PFSK-1 (cell line): ENCODE measurements at regions not wholly inside any gene's neighbourhood (a gene's known extent, or its start where the extent isn't known, plus 50 kb on each side); places are given as distances from the start of the nearest gene placed in this dataset.
A peak's percentile ranks its signal among the peaks of the same experiment; 100 is the strongest.

Source experiments
- FOXP2 ChIP-seq: optimal IDR thresholded peaks from 2 replicates; pipeline ENCODE3; 2011; ENCODE audit warnings: borderline replicate concordance, control low read depth, inconsistent platforms; ENCODE audit not compliant: insufficient read depth; ENCODE audit errors: extremely low read length, extremely low read depth
- POLR2AphosphoS5 ChIP-seq: IDR thresholded peaks from 2 replicates; pipeline ENCODE4 v1.6.1; 2012; ENCODE audit warnings: low read depth, mild to moderate bottlenecking, control low read depth, low read length, moderate library complexity
- SIN3A ChIP-seq: IDR thresholded peaks from 2 replicates; pipeline ENCODE4 v1.6.1; 2012; ENCODE audit warnings: mild to moderate bottlenecking, low read length, moderate library complexity, borderline replicate concordance; ENCODE audit not compliant: insufficient read depth
- TAF1 ChIP-seq: IDR thresholded peaks from 2 replicates; pipeline ENCODE4 v1.6.1; 2012; ENCODE audit warnings: low read length, control low read depth, borderline replicate concordance; ENCODE audit not compliant: insufficient read depth
- TF ChIP-seq, protein P1 (sequence below), 2 experiments: IDR thresholded peaks; 2 replicates each; pipeline versions ENCODE4 v1.6.1 to v1.8.0; 2011 to 2012; ENCODE audit warnings: low read depth in 2 of 2, low read length in 2 of 2, control low read depth in 1 of 2, inconsistent platforms in 1 of 2, mild to moderate bottlenecking in 1 of 2, moderate library complexity in 1 of 2; ENCODE audit not compliant: insufficient read depth in 1 of 2

DNA sequence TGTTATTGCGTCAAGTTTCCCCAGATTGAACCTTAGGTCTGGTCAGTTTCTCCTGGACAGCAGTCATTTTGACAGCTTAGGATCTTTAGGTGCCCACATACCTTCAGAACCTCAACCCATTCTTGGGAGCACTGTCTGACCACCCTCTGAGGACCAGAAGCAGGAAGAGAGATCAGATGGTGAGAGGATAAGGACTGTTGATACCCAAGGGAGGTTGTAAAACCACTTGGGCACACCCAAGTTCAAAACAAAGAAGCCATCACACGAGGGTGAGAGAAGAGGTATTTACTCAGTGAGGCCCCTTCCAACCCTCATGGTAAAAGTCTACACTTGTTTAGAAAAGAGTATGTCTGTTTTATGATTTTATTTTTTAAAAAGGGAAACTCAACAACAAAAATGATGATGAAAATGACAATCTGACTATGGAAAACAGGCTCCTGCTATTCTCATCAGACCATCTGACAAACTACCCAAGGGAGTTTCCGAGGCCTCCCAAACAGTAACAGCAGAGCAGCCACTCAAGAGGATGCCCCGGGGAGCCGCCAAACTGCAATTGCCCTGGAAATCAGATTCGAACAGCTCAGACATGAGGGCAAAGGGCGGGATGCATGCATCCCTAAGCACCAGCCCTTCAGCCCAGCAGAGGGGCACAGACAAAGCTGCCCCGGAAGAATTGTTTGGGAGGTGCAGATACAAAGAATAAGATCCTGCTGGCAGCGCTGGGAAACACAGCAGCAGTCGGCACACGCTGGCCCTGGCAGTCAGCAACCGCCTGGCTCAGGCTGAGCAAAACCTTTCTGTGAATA, 162.6 kb upstream of the PLEKHG7 start:
- no peak for TF ChIP-seq FOXP2
- TF ChIP-seq SIN3A = no peak
- no peak for TF ChIP-seq TAF1
- no peak for TF ChIP-seq POLR2AphosphoS5
- TF ChIP-seq, protein P1, sequence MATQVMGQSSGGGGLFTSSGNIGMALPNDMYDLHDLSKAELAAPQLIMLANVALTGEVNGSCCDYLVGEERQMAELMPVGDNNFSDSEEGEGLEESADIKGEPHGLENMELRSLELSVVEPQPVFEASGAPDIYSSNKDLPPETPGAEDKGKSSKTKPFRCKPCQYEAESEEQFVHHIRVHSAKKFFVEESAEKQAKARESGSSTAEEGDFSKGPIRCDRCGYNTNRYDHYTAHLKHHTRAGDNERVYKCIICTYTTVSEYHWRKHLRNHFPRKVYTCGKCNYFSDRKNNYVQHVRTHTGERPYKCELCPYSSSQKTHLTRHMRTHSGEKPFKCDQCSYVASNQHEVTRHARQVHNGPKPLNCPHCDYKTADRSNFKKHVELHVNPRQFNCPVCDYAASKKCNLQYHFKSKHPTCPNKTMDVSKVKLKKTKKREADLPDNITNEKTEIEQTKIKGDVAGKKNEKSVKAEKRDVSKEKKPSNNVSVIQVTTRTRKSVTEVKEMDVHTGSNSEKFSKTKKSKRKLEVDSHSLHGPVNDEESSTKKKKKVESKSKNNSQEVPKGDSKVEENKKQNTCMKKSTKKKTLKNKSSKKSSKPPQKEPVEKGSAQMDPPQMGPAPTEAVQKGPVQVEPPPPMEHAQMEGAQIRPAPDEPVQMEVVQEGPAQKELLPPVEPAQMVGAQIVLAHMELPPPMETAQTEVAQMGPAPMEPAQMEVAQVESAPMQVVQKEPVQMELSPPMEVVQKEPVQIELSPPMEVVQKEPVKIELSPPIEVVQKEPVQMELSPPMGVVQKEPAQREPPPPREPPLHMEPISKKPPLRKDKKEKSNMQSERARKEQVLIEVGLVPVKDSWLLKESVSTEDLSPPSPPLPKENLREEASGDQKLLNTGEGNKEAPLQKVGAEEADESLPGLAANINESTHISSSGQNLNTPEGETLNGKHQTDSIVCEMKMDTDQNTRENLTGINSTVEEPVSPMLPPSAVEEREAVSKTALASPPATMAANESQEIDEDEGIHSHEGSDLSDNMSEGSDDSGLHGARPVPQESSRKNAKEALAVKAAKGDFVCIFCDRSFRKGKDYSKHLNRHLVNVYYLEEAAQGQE (IDR thresholded peaks at IDR 0.05; ENCODE audit: insufficient read depth in 1 of 2, low read depth in 2 of 2, low read length in 2 of 2) = no peak

DNA sequence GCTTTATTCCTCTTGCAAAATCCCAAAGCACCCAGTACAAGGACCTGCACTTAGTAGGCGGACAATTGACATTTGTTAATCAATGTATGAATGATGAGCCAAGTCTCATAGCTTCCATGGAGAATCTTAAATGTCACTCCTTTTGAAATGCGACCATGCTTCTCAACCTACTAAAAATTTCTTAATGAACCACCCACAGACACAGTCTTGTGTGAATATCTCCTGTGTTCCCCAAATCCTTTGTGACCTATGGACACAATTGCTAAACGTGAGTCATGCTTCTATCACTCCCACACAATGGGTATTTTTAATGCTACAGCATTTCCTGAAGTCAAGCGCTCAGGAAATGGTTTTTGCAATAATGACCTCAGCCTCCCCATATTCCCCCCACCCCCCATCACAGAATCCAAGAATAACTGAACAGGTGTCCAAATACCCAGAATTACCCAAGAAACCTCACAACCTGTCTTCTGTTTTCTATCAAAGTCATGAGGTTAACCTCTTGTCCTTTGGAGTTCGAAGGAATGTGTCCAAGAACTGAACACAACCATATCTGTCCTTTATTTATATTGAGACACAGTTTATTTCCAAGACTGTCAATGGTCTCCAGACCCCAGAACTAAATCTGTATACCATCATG, 163.6 kb upstream of the PLEKHG7 start:
- TF ChIP-seq, protein P1 (IDR thresholded peaks at IDR 0.05; ENCODE audit: insufficient read depth in 1 of 2, low read depth in 2 of 2, low read length in 2 of 2) = peak in 1 of 2 experiments; percentile 57; a peak in 1 of 4 replicates
- TF ChIP-seq SIN3A (peak; percentile 60; the same call in 1 of the 2 replicates), POLR2AphosphoS5 (no peak), TAF1 (no peak), FOXP2 (no peak)

- no peak for TF ChIP-seq TAF1
- TF ChIP-seq FOXP2 = no peak
- TF ChIP-seq, protein P1 (IDR thresholded peaks at IDR 0.05; ENCODE audit: insufficient read depth in 1 of 2, low read depth in 2 of 2, low read length in 2 of 2) = no peak
- no peak for TF ChIP-seq POLR2AphosphoS5
- no peak for TF ChIP-seq SIN3A
Observed at GRCh38 chr12:92537290-92537960, 165.4 kb upstream of the PLEKHG7 start.

DNA sequence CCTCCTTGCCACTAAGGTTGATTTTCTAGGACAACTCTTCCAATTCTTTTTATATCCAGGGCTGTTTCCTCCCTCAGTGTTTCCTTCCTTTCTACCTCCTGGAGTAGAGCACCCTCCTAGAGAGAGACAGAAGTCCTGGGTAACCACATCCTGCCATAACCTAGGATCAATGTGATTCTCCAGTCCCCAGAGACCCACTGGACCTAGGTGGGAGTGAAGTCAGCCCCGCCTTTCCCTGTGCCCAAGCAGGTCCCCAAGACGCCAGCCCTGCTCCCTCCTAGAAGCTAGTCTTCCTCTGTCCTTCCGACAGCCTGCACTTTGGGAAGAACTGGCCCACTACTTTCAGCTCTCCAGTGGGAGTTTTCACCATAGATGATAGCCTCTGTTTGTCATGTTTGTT, 166.8 kb upstream of the PLEKHG7 start:
- TF ChIP-seq POLR2AphosphoS5 (no peak), SIN3A (no peak), TAF1 (no peak), FOXP2 (no peak)
- TF ChIP-seq, protein P1 (IDR thresholded peaks at IDR 0.05; ENCODE audit: insufficient read depth in 1 of 2, low read depth in 2 of 2, low read length in 2 of 2) = no peak
